DMS 273 (cell line): ENCODE measurements at regions not wholly inside any gene's neighbourhood (a gene's known extent, or its start where the extent isn't known, plus 50 kb on each side); places are given as distances from the start of the nearest gene placed in this dataset.

Experiments used
- DNase-seq: peaks from one replicate; lab custom pipeline; 2025; ENCODE audit not compliant: unreplicated experiment; lab: John Stamatoyannopoulos, UW

DNA sequence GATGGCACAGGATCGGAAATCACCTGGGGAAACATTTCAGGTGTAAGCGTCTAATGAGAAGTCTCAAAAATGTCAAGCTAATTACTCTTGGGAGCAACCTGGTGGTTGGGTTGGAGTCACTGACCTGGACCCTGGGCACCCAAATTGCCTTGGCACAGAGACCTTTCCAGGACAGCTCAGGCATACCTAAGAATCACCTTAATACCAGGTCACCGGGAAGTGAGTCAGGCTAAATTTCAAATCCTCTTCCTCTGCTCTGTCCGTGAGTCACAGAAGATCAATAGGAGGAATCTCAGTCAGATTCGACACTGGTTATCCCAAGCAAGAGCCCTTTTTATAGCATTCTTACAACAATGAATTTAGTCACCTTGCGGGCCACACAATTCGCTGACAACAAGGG, 179.6 kb upstream of the CAMK1G start:
- DNase-seq, result no peak

DNA sequence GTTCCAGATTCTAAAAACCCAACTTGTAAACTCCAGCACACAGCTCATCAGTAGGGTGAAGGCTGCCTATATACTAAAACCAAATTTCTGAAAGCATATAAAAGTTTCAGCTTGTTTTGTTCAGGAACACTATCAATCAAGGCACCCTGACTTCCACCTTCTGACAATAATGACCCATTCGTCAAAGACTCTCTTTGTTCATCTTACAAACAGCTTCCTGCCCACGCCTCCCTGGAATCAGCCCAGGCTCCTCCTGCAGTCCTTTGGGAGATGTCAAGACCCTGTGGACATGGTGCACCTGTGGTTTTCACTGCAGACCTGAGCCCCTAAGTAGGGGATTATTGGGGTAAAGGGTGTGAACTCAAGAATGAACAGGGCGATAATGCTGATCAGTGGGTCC, 178.9 kb upstream of the CAMK1G start:
- no peak for DNase-seq

GRCh38 chr1:209405183-209405814, 178.2 kb upstream of the CAMK1G start:
- DNase-seq, result no peak

GRCh38 chr1:209406168-209406567, 177.3 kb upstream of the CAMK1G start:
- DNase-seq, result no peak

DNA sequence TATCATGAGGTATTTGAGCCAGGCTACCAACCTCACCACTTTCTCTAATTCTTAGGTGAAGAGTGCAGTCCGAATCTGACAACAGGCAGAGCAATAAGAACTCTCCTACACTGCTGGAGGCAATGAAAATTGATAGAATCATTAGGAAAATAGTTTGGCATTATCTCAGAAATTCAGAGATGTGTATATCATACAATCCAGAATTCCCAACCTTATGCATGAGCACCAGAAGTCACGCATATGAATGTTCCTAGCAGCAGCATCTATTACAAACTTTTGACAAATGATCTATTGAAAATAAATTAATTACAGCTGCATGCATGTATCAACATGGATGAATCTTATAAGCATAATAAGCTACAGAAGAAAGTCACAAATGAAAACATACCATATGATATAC, 176.9 kb upstream of the CAMK1G start:
- no peak for DNase-seq

DNA sequence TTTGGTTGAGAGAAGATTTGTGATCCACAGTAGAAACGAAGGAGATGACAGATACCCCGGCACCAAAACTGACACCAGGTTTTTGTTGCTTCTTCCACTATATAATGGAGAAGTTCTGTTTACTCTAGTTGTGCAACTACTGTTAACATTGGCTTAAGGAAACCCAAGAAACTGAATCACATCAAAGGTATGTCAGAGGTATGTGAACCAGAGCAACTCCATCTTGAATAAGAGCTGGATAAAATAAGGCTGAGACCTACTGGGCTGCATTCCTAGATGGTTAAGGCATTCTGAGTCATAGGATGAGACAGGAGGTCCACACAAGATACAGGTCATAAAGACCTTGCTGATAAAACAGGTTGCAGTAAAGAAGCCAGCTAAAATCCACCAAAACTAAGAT, 173.7 kb upstream of the CAMK1G start:
- DNase-seq, result no peak

DNA sequence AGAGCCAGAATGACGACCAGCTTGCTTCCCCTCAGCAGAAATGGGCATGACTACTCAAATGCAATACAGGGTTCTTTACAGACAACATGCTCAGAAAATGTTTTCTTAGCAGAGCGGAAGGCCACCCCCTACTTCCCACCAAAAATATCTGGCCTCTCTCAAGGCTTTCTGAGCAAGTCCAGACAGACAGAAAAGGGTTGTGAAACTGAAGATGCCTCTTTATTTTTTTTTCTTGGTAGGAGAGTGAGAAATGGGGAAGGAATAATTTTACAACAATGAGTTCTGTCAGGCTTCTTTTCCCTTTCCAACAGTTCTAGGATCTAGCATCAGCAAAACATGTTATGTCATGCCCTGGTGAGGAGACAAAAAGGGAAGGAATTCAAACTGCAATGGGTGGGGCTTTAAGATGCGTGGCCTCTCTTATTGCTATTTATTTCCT, 172.0 kb upstream of the CAMK1G start:
- DNase-seq, result peak; percentile 9

DNA sequence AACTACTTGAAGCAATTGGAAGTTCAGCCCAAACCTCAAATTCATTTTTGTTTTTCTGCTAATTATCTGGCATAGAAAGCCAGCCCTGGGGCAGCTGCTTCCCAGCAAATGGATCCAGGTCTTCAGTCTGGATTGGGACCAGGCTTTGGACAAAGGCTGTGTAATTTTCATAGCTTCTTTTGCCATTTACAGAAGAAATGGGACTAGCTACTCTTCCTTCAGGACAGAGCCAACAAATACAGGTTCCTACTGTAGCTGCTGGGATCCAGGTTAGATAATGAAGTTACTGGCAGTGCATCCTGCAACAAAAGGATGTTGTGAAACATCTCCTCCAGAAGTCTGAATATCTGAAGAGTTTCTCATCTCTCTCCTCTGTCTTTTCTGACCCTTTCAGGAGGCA, 171.5 kb upstream of the CAMK1G start:
- no peak for DNase-seq

GRCh38 chr1:209412566-209412965, 170.9 kb upstream of the CAMK1G start:
- no peak for DNase-seq

DNA sequence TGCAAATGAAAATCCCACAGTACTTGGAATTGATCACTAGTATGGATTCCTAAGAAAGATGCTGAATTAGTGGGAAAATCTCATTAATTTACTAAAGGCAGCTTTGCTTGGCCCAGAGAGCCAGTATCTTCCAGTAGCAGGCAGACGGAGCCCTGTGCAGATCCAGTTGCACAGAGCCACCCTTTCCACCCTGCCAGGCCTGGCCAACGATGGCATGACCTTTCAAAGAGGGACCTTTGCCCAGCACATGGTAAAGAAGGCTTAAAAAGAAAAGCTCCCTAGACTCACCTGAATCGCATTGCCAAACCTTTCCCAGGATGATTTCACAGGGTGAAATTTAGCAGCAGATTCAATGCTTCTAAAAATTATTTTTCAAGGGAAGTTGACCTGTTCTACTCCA, 170.5 kb upstream of the CAMK1G start:
- DNase-seq, result no peak

DNA sequence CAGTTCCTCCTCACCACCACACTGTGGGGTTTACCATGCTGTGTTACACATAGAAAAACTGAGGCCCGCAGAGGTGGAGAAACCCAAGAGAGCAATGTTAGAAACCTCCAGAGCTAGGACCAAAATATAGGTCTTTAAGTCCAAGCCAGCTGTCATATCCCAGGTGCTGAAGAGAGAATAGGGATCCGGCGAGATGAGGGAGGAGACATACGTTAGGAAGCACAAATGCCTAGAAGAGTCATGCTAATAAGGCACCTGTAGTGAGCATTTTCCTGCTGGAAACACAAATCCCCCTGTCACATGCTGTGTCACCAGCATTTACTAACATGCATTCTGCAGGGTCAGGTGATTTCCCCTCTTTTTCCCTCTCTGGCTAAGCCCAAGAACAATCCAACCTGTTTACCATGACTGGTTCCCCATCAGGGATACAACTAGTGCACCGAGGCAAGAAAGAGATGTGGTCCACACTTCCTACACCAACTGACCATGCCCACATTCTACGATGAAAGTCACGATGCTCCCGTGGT, 168.6 kb upstream of the CAMK1G start:
- no peak for DNase-seq

DNA sequence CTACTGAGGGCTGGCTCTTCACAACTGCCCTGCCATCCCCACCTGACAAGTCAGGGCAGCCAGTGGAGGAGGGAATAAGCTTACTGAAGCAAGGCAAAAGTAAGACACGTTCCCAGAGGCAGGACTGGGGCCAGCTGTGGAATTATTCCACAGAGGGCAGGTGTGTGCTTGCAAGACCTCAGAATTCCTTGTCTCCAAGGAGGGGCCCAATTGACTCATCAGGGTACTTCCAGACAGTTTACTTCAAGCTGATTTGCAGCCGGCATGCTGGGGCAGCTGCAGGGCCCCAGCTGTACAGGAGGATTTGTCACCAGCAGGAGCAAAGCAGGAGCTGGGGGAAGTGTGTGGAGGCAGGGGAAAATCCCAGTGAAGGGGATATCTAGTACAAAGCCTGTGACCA, 167.5 kb upstream of the CAMK1G start:
- DNase-seq, result peak; percentile 36

- no peak for DNase-seq
Measured at GRCh38 chr1:209416716-209417115, 166.8 kb upstream of the CAMK1G start.

DNA sequence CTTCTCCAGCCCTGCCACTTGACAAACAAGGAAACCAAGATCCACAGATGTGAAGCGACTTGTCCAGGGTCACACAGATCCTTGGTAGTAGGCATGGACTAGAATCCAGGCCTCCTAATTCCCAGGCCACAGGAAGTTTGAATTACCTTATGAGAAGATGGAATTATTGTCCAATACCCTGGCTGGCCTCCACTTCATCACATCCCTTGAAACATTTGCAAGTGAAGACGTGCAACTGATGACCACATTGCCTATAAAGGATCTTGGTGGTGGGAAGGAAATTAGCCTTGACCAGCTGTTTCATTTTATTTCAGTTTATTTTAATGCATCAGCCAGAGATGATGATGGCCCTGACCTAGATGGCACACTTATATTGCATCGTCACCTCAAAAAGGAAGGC, 165.8 kb upstream of the CAMK1G start:
- DNase-seq, result no peak

DNA sequence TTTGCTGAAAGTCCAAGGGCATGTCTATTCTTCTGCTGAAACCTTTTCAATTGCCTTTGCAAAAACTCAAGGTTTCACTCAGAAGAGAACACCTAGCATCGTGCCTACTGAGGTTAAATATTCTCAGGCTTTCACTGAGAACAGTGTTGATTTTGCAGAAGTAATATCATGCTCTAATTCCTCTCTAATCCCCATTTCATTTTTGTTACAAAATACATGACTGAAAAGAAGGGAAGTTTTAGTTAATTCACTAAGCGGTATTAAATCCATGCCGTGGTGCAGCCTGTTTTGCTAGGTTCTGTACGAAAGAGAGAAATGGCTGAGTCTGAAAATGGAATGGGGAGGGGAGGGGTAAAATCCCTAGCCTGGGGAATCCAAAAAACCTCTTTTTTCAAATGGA, 163.2 kb upstream of the CAMK1G start:
- no peak for DNase-seq

GRCh38 chr1:209421186-209421585, 162.3 kb upstream of the CAMK1G start:
- peak; percentile 34 for DNase-seq

DNA sequence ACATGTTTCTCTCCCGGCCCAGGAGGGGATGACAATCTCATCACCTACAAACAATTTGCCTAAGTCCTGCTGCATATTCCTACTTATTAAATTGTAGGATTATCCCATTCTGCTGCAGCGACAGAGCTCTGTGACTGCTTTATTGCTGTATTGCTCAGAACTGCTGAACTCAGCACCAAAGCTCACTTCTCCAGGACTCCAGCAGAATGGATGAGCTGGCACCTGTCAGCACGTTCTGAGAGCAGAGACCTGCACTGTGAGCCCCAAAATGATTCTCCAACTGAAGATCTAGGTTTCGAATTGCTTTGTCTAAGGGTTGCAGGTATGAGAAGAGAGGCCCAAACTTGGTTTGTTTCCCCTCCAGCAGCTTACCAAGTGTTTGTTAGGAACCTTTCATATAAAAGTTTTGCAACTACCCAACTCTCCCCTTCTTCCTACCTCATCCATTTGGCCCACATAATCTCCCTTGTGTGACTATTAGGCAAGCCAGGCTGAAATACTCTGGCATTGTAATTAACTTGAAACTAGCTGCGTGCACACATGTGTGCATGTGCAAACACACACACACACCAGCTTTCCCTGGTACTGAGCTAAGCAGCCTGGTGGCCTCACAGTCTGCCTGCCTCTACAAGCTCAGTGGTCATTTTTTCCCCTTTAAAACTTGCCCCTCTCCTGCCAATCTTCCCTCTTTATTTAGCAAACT, 161.4 kb upstream of the CAMK1G start:
- no peak for DNase-seq

- DNase-seq, result no peak
Measured at GRCh38 chr1:209425959-209426358, 157.6 kb upstream of the CAMK1G start.

DNA sequence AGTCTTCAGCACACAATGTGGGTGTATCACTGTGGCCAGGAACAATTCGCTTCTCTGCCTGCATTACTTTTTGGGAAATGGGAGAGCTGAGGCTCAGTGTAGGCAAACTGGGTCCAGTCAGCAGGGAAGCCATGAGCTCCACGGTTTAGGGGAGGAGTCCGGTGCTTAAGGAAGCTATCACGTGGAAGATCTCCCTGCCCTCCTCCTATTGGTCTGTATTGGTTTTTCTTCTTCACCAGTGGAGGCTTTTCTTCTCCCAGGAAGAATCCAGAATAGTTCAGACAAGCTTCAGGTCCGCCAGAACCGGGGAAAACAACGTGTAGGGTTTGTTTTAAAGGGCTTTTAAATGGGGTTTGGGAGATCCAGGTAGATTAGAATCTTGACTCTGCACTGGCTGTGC, 156.2 kb upstream of the CAMK1G start:
- no peak for DNase-seq

GRCh38 chr1:209427811-209428210, 155.7 kb upstream of the CAMK1G start:
- DNase-seq, result no peak

GRCh38 chr1:209428241-209428921, 155.1 kb upstream of the CAMK1G start:
- no peak for DNase-seq

- DNase-seq, result no peak
Measured at GRCh38 chr1:209429611-209430010, 153.9 kb upstream of the CAMK1G start.
